HCT116 (cell line): ENCODE measurements at regions not wholly inside any gene's neighbourhood (a gene's known extent, or its start where the extent isn't known, plus 50 kb on each side); places are given as distances from the start of the nearest gene placed in this dataset.

Experiments
- ATAC-seq: fragments of 200-7000 bp; cut with Tn5 transposase; 2 replicates; pipeline ENCODE4 v1.9.1; 2020; ENCODE audit warnings: mild to moderate bottlenecking, moderate library complexity
- BruUV-seq: library from RNA; stranded (reverse); fragments of 400-500 nt; replicated peaks from 2 replicates; lab custom pipeline; 2021; lab: Mats Ljungman, UMichigan
- CTCF ChIA-PET: fragments of 300-600 bp; sonication (Branson Sonifier 250); formaldehyde crosslinking; loops from one replicate; lab custom pipeline; 2021; ENCODE audit warnings: antibody characterized with exemption; lab: Charles Lee
- POLR2A ChIA-PET: fragments of 300-600, 350-600 bp; sonication (Branson Sonifier 250); formaldehyde crosslinking; loops from one replicate; lab custom pipeline; 2021; ENCODE audit warnings: antibody characterized with exemption; lab: Charles Lee
- RAD21 ChIA-PET, 2 experiments: fragments of 300-600 bp; sonication (Branson Sonifier 250); formaldehyde crosslinking; loops; one replicate each; lab custom pipeline; 2023; ENCODE audit warnings: low total read pairs in 2 of 2; ENCODE audit not compliant: uncharacterized antibody in 2 of 2, unreplicated experiment in 2 of 2, low non-redundant PET in 1 of 2; lab: Charles Lee
- DNase-seq: peaks from one replicate; pipeline ENCODE4 v3.0.0-alpha.2; 2010; ENCODE audit warnings: low read depth, low spot score
- H2AFZ ChIP-seq: fragments of 200-600 bp; shearing (Covaris generic), sonication (generic); 2 replicates; pipeline ENCODE4 v1.6.1; 2017; ENCODE audit warnings: low read depth, mixed run types, mixed read lengths, antibody characterized with exemption, low read length; ENCODE audit not compliant: poor library complexity, severe bottlenecking
- H3K27ac ChIP-seq: 2 replicates; pipeline ENCODE4 v1.5.1; 2012; ENCODE audit warnings: low read depth, low read length
- H3K27me3 ChIP-seq: fragments of 200-600 bp; sonication (generic); 2 replicates; pipeline ENCODE4 v1.6.1; 2016; ENCODE audit warnings: mixed run types, low read length, mixed read lengths; ENCODE audit not compliant: insufficient read depth
- H3K36me3 ChIP-seq, 2 experiments: fragments of 200-500 bp in 1 of 2; fragments of 200-600 bp in 1 of 2; sonication (Bioruptor generic) in 1 of 2; sonication (generic) in 1 of 2; 2 replicates each; pipeline versions ENCODE4 v1.5.1 to v1.6.1; 2014 to 2016; ENCODE audit warnings: low read length in 2 of 2, inconsistent platforms in 1 of 2, mixed read lengths in 1 of 2, mixed run types in 1 of 2; ENCODE audit not compliant: insufficient read depth in 2 of 2, control insufficient read depth in 1 of 2
- H3K4me1 ChIP-seq, 2 experiments: fragments of 200-600 bp in 1 of 2; sonication (generic) in 1 of 2; 2 replicates each; pipeline versions ENCODE4 v1.5.1 to v1.6.1; 2012 to 2017; ENCODE audit warnings: low read length in 2 of 2, inconsistent platforms in 1 of 2, mild to moderate bottlenecking in 1 of 2, mixed read lengths in 1 of 2, mixed run types in 1 of 2, moderate library complexity in 1 of 2; ENCODE audit not compliant: insufficient read depth in 2 of 2, control insufficient read depth in 1 of 2
- H3K4me2 ChIP-seq: fragments of 200-600 bp; sonication (generic); 2 replicates; pipeline ENCODE4 v1.6.1; 2017; ENCODE audit warnings: mixed run types, low read length, mixed read lengths
- H3K4me3 ChIP-seq, 2 experiments: fragments of 200-600 bp in 1 of 2; sonication (generic) in 1 of 2; replicated peaks in 1 of 2; 2 replicates each; pipeline ENCODE4 v1.5.1; 2011 to 2016; ENCODE audit warnings: low read length in 2 of 2, control low read depth in 1 of 2, low read depth in 1 of 2, mild to moderate bottlenecking in 1 of 2, mixed read lengths in 1 of 2, mixed run types in 1 of 2
- H3K79me2 ChIP-seq: fragments of 200-600 bp; sonication (generic); 2 replicates; pipeline ENCODE4 v1.6.1; 2017; ENCODE audit warnings: mild to moderate bottlenecking, mixed run types, low read length, moderate library complexity, mixed read lengths; ENCODE audit not compliant: insufficient read depth
- H3K9ac ChIP-seq: fragments of 200-600 bp; sonication (generic); 2 replicates; pipeline ENCODE4 v1.6.1; 2016; ENCODE audit warnings: low read length, mixed read lengths
- H3K9me2 ChIP-seq: fragments of 200-600 bp; sonication (generic), shearing (Covaris generic); 2 replicates; pipeline ENCODE4 v1.6.1; 2017; ENCODE audit warnings: mixed run types, mild to moderate bottlenecking, moderate library complexity; ENCODE audit not compliant: insufficient read depth
- H3K9me3 ChIP-seq, 2 experiments: fragments of 200-500 bp in 1 of 2; fragments of 200-600 bp in 1 of 2; sonication (Bioruptor generic) in 1 of 2; sonication (generic) in 1 of 2; 2 replicates each; pipeline ENCODE4 v1.6.1; 2014 to 2017; ENCODE audit warnings: low read length in 2 of 2, mixed read lengths in 2 of 2, inconsistent platforms in 1 of 2, low read depth in 1 of 2, mild to moderate bottlenecking in 1 of 2, mixed run types in 1 of 2, moderate library complexity in 1 of 2; ENCODE audit not compliant: control insufficient read depth in 1 of 2, insufficient read depth in 1 of 2
- H4K20me1 ChIP-seq: fragments of 200-600 bp; sonication (generic), shearing (Covaris generic); 2 replicates; pipeline ENCODE4 v1.6.1; 2017; ENCODE audit warnings: mixed run types, mild to moderate bottlenecking, moderate library complexity; ENCODE audit not compliant: insufficient read depth
- ATF3 ChIP-seq: IDR thresholded peaks from 2 replicates; pipeline ENCODE4 v1.6.1; 2012
- CEBPB ChIP-seq: IDR thresholded peaks from 2 replicates; pipeline ENCODE4 v1.6.1; 2012; ENCODE audit warnings: low read depth
- CTCF ChIP-seq, 3 experiments: fragments of 200-600 bp in 1 of 3; sonication (generic) in 1 of 3; IDR thresholded peaks in 2 of 3; conservative IDR thresholded peaks in 1 of 3; 2 replicates each; pipeline ENCODE4 v1.5.1; 2012 to 2017; ENCODE audit warnings: low read depth in 2 of 3, low read length in 2 of 3, antibody characterized with exemption in 1 of 3, borderline replicate concordance in 1 of 3, control low read depth in 1 of 3, mild to moderate bottlenecking in 1 of 3, mixed read lengths in 1 of 3, mixed run types in 1 of 3, moderate library complexity in 1 of 3; ENCODE audit not compliant: insufficient read depth in 1 of 3
- EGR1 ChIP-seq: IDR thresholded peaks from 2 replicates; pipeline ENCODE4 v1.6.1; 2012; ENCODE audit warnings: low read depth
- ELF1 ChIP-seq: IDR thresholded peaks from 2 replicates; pipeline ENCODE4 v1.6.1; 2012; ENCODE audit warnings: low read depth, borderline replicate concordance
- EZH2 ChIP-seq: fragments of 200-600 bp; sonication (generic); IDR thresholded peaks from 2 replicates; pipeline ENCODE4 v1.6.1; 2017; ENCODE audit warnings: antibody characterized with exemption, mixed run types
- EZH2phosphoT487 ChIP-seq: fragments of 200-600 bp; IDR thresholded peaks from 2 replicates; pipeline ENCODE4 v1.6.1; 2018; ENCODE audit warnings: antibody characterized with exemption, borderline replicate concordance
- FOSL1 ChIP-seq: IDR thresholded peaks from 2 replicates; pipeline ENCODE4 v1.6.1; 2012; ENCODE audit warnings: low read depth
- MAX ChIP-seq: IDR thresholded peaks from 2 replicates; pipeline ENCODE4 v1.6.1; 2012
- POLR2A ChIP-seq: IDR thresholded peaks from 2 replicates; pipeline ENCODE4 v1.7.0; 2011; ENCODE audit warnings: borderline replicate concordance; ENCODE audit not compliant: insufficient read depth, insufficient read length; ENCODE audit errors: extremely low read depth
- POLR2AphosphoS5 ChIP-seq: IDR thresholded peaks from 2 replicates; pipeline ENCODE4 v1.6.1; 2011; ENCODE audit warnings: mild to moderate bottlenecking, low read depth, low read length, moderate library complexity
- RAD21 ChIP-seq: IDR thresholded peaks from 2 replicates; pipeline ENCODE4 v1.6.1; 2012; ENCODE audit warnings: low read depth, mild to moderate bottlenecking
- REST ChIP-seq: IDR thresholded peaks from 2 replicates; pipeline ENCODE4 v1.6.1; 2012; ENCODE audit warnings: low read depth
- SIN3A ChIP-seq: IDR thresholded peaks from 2 replicates; pipeline ENCODE4 v1.6.1; 2012; ENCODE audit warnings: low read depth
- SP1 ChIP-seq: IDR thresholded peaks from 2 replicates; pipeline ENCODE4 v1.6.1; 2012; ENCODE audit warnings: low read depth
- TCF7L2 ChIP-seq: IDR thresholded peaks from 2 replicates; pipeline ENCODE4 v1.7.0; 2011; ENCODE audit warnings: borderline replicate concordance, inconsistent platforms; ENCODE audit not compliant: insufficient read depth, insufficient read length; ENCODE audit errors: extremely low read depth
- ZNF274 ChIP-seq: fragments of 200-500 bp; sonication (Bioruptor generic); IDR thresholded peaks from 2 replicates; pipeline ENCODE4 v1.6.1; 2014; ENCODE audit warnings: mild to moderate bottlenecking, low read depth, low read length, inconsistent platforms
- intact Hi-C: fragments of 100-400 bp; cut with micrococcal nuclease; formaldehyde crosslinking; loops from 2 replicates; pipeline ENCODE4 v1.10.0; 2022

- no peak for TF ChIP-seq CTCF (IDR thresholded peaks at IDR 0.05 in 2 of 3, conservative IDR thresholded peaks at IDR 0.05 in 1 of 3; ENCODE audit: borderline replicate concordance in 1 of 3, insufficient read depth in 1 of 3, low read depth in 2 of 3, low read length in 2 of 3)
These were observed 214.3 kb upstream of the CDYL start (continued) for GRCh38 chr6:4561773-4562400.

GRCh38 chr6:4561078-4561435 lies 215.1 kb upstream of the CDYL start:
- TF ChIP-seq SP1 (no peak), CEBPB (no peak), EGR1 (no peak), POLR2AphosphoS5 (no peak), CTCF (IDR thresholded peaks at IDR 0.05 in 2 of 3, conservative IDR thresholded peaks at IDR 0.05 in 1 of 3; ENCODE audit: borderline replicate concordance in 1 of 3, insufficient read depth in 1 of 3, low read depth in 2 of 3, low read length in 2 of 3) (no peak), MAX (no peak), ATF3 (no peak), ZNF274 (no peak), SIN3A (no peak), EZH2phosphoT487 (no peak), ELF1 (no peak), EZH2 (no peak), TCF7L2 (no peak), RAD21 (no peak), POLR2A (no peak), REST (no peak), FOSL1 (no peak)
- H3K4me1 ChIP-seq = no peaks in the 10 kb centered on the region
- no peaks in the 10 kb centered on the region for H3K79me2 ChIP-seq
- H3K9me3 ChIP-seq = no peaks in the 10 kb centered on the region
- ATAC-seq (no peak), DNase-seq (no peak)
- H4K20me1 ChIP-seq = no peaks in the 10 kb centered on the region
- ChIA-PET POLR2A (no interaction called here), CTCF (no interaction called here), RAD21 (no interaction called here)
- H2AFZ ChIP-seq = no peak overlapping the region
- no peaks in the 10 kb centered on the region for H3K36me3 ChIP-seq
- H3K27ac ChIP-seq = no peak overlapping the region
- H3K9me2 ChIP-seq = no peaks in the 10 kb centered on the region
- H3K27me3 ChIP-seq = no peaks in the 10 kb centered on the region
- no peak overlapping the region for H3K9ac ChIP-seq
- no TSS peak for BruUV-seq
- intact Hi-C loops = no loop called here
- H3K4me3 ChIP-seq = no peak overlapping the region
- no peak overlapping the region for H3K4me2 ChIP-seq
